Activated T-cell treated with anti-CD3 and anti-CD28 coated beads, Interleukin-2, amount 50 U/mL, for 72 hours (primary cell): ENCODE measurements at regions not wholly inside any gene's neighbourhood (a gene's known extent, or its start where the extent isn't known, plus 50 kb on each side); places are given as distances from the start of the nearest gene placed in this dataset.
"Not testable (repeated sequence)": the region's sequence is repeated elsewhere in the genome, so short reads cannot be mapped to it uniquely, and the experiment has no call there.

Source experiments
- ATAC-seq, 2 donors: fragments of 150-1000 bp; cut with Tn5 transposase; replicated peaks in 1 of 2; 2 replicates each; pipeline ENCODE4 v1.10.0; 2021; ENCODE audit warnings: moderate library complexity in 2 of 2, mild to moderate bottlenecking in 1 of 2
- DNase-seq, 2 donors: peaks; one replicate each; pipeline ENCODE4 v3.0.0; 2021 to 2022; ENCODE audit warnings: mixed read lengths in 1 of 2
- H3K27ac Mint-ChIP-seq: one replicate; pipeline ENCODE4 v1.8.0; 2022; ENCODE audit warnings: mild to moderate bottlenecking, moderate library complexity, mixed read lengths
- H3K27me3 Mint-ChIP-seq: one replicate; pipeline ENCODE4 v1.8.0; 2022; ENCODE audit warnings: low read depth, mixed read lengths
- H3K36me3 Mint-ChIP-seq, 2 donors: one replicate each; pipeline ENCODE4 v1.8.0; 2022; ENCODE audit warnings: mixed read lengths in 2 of 2, mild to moderate bottlenecking in 1 of 2; ENCODE audit not compliant: insufficient read depth in 2 of 2
- H3K4me1 Mint-ChIP-seq: one replicate; pipeline ENCODE4 v1.8.0; 2022; ENCODE audit warnings: low read depth, mixed read lengths
- H3K4me3 Mint-ChIP-seq, 2 donors: one replicate each; pipeline ENCODE4 v1.8.0; 2022; ENCODE audit warnings: mild to moderate bottlenecking in 2 of 2, mixed read lengths in 2 of 2, moderate library complexity in 2 of 2
- H3K9me3 Mint-ChIP-seq, 2 donors: one replicate each; pipeline ENCODE4 v1.8.0; 2022; ENCODE audit warnings: mixed read lengths in 2 of 2

DNA sequence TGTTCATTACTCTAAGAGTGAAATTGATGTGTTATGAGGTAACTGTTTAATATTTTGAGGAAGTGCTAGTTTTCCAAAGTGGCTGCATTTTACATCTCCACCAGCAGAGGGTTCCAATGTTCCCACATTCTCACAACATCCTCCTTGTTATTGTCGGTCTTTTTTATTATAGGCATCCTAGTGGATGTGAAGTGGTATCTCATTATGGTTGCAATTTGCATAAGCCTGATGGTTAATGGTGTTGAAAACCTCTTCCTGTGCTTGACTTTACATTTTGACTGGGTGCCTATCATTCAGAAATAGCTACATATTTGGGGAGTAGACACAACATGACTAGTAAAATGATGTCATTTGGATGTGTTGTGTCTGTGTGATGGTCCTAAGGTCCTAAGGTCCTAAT, 143.6 kb downstream of the MRPS30 start:
- H3K27me3 Mint-ChIP-seq = no peaks in the 10 kb centered on the region
- peaks cover 5% of the 10 kb centered on the region for H3K4me1 Mint-ChIP-seq
- H3K27ac Mint-ChIP-seq = no peak overlapping the region
- no peaks in the 10 kb centered on the region for H3K36me3 Mint-ChIP-seq
- H3K9me3 Mint-ChIP-seq = peaks cover 0 to under 1% of the 10 kb centered on the region in 2 donors
- no peak overlapping the region for H3K4me3 Mint-ChIP-seq
- ATAC-seq (peak in 1 of 2 donors; percentile 32), DNase-seq (no peak)

DNA sequence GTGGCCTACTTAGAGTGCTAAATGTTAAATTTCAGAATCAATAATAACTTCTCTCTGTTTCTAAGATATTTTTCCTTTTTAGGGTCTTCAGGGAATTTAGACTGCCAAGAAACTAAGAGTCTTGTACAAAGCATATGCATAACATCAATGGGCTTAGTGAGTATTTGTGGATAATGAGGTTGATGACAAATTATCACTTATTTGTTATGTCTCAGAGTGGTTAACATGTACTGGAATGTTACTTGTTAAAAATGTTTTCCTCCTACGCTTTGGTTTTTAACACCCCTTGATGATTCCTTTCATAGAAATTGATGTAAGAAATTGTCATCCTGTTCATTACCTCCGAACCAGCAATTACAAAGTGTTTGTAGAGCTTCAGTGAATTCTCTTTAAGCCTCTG, 144.3 kb downstream of the MRPS30 start:
- no peak overlapping the region for H3K27ac Mint-ChIP-seq
- peaks cover 0 to 2% of the 10 kb centered on the region in 2 donors for H3K9me3 Mint-ChIP-seq
- DNase-seq (no peak), ATAC-seq (no peak)
- H3K4me3 Mint-ChIP-seq = no peak overlapping the region
- H3K4me1 Mint-ChIP-seq = peaks cover 5% of the 10 kb centered on the region
- no peaks in the 10 kb centered on the region for H3K36me3 Mint-ChIP-seq
- no peaks in the 10 kb centered on the region for H3K27me3 Mint-ChIP-seq

DNA sequence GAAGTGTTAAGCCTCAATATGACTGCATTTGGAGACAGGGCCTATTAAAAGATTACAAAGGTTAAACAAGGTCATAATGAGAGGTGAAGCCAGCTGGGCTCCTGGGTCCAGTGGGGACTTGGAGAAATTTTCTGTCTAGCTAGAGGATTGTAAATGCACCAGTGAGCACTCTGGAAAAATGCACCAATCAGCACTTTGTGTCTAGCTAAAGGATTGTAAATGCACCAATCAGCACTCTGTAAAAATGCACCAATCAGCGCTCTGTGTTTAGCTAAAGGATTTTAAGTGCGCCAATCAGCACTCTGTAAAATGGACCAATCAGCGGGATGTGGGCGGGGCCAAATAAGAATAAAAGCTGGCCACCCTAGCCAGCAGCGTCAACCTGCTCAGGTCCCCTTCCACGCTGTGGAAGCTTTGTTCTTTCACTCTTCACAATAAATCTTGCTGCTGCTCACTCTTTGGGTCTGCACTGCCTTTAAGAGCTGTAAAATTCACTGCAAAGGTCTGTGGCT, 150.3 kb downstream of the MRPS30 start:
- H3K4me1 Mint-ChIP-seq, ATAC-seq, H3K27ac Mint-ChIP-seq, H3K36me3 Mint-ChIP-seq, H3K9me3 Mint-ChIP-seq, H3K27me3 Mint-ChIP-seq, DNase-seq, H3K4me3 Mint-ChIP-seq: not testable (repeated sequence)

DNA sequence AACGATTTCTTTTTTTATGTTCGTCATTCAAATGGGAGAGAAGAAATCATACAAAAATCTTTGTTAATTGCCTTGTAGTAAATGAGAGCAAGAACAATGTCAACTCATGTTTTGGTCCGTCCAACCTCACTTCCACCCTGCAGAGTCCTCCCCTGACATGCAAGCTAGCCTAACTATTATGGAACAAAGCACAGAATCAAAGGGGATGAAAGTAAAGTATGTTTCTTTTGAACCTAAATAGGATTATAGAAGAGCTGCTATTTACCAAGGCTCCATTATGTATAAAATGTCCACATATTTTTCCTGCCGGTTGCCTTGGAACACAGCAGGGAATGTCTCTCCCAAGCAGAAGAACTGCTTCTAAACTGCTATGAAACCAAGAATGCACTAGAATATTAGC, 161.1 kb downstream of the MRPS30 start:
- DNase-seq = no peak
- Mint-ChIP-seq H3K36me3 (no peaks in the 10 kb centered on the region), H3K4me3 (no peak overlapping the region), H3K27me3 (no peaks in the 10 kb centered on the region), H3K27ac (no peak overlapping the region), H3K4me1 (no peaks in the 10 kb centered on the region), H3K9me3 (peaks cover 0 to 4% of the 10 kb centered on the region in 2 donors)
- no peak for ATAC-seq

DNA sequence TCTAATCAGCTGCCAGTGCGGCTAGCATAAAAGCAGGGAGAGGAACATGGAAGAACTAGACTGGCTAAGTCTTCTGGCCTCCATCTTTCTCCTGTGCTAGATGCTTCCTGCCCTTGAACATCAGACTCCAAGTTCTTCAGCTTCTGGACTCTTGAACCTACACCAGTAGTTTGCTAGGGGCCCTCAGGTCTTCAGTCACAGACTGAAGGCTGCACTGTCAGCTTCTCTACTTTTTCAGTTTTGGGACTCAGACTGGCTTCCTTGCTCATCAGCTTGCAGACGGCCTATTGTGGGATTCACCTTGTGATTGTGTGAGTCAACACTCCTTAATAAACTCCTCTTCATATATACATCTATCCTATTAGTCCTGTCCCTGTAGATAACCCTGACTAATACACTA, 162.2 kb downstream of the MRPS30 start:
- not testable (repeated sequence) for H3K27me3 Mint-ChIP-seq, ATAC-seq, H3K27ac Mint-ChIP-seq, H3K4me3 Mint-ChIP-seq, H3K4me1 Mint-ChIP-seq, DNase-seq, H3K36me3 Mint-ChIP-seq, H3K9me3 Mint-ChIP-seq

DNA sequence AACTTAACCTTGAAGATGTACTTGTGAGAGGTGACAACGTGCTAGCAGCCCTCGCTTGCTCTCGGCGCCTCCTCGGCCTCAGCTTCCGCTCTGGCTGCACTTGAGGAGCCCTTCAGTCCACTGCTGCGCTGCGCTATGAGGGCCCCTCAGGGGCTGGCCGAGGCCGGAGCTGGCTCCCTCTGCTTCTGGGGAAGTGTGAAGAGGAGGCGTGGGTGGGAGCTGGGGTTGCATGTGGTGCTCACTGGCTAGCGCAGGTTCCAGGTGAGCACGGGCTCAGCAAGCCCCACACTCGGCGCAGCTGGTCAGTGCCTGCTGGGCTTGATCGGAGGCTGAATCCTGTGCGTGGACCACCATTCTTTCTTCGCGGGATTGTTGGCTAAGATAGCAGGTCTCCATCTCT, 166.1 kb downstream of the MRPS30 start:
- ATAC-seq = no peak
- H3K4me3 Mint-ChIP-seq = no peak overlapping the region
- no peaks in the 10 kb centered on the region for H3K4me1 Mint-ChIP-seq
- H3K9me3 Mint-ChIP-seq = peaks cover 8 to 12% of the 10 kb centered on the region in 2 donors
- H3K27ac Mint-ChIP-seq = no peak overlapping the region
- no peaks in the 10 kb centered on the region for H3K27me3 Mint-ChIP-seq
- H3K36me3 Mint-ChIP-seq = no peaks in the 10 kb centered on the region
- no peak for DNase-seq

DNA sequence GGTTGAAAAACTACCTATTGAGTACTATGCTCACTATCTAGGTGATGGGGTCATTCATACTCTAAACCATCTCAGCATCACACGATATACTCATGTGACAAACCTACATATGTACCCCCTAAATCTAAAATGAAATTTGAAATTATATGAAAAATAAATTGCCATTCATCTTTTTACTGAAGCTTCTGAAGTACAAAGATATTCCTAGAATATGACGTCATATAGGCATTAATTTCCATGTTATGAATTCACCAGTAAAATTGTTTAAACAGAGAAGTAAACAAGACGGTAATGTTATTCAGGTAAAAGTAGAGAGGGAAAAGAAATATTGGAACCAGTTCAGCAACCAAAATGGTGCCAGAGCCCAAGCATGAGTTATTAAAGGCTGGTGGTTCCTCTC, 173.0 kb downstream of the MRPS30 start:
- H3K27me3 Mint-ChIP-seq = no peaks in the 10 kb centered on the region
- peaks cover 0 to 6% of the 10 kb centered on the region in 2 donors for H3K36me3 Mint-ChIP-seq
- DNase-seq (no peak), ATAC-seq (no peak)
- H3K4me3 Mint-ChIP-seq = no peak overlapping the region
- peaks cover 24 to 25% of the 10 kb centered on the region in 2 donors for H3K9me3 Mint-ChIP-seq
- no peak overlapping the region for H3K27ac Mint-ChIP-seq
- H3K4me1 Mint-ChIP-seq = no peaks in the 10 kb centered on the region

DNA sequence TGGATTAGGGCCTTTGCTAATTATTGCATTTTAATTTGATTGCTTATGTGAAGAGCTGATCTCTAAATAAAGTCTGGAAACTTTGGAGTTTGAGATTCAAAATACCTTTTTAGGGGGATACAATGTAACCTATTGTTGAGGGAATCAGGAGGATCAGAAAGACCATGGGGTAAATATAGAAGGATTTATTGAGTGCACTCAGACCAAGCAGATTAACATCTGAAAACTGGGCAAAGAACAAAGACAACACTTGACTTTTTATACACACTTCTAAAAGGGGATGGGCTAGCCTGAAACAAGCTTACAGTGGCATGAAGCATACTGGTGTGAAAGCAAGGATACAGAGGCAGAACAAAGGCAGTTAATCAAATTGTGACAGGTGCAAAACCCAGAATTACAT, 174.3 kb downstream of the MRPS30 start:
- Mint-ChIP-seq H3K27ac (no peak overlapping the region), H3K36me3 (peaks cover 0 to 6% of the 10 kb centered on the region in 2 donors), H3K4me1 (no peaks in the 10 kb centered on the region), H3K9me3 (peaks cover 21 to 25% of the 10 kb centered on the region in 2 donors), H3K4me3 (no peak overlapping the region), H3K27me3 (no peaks in the 10 kb centered on the region)
- DNase-seq = no peak
- ATAC-seq = no peak

DNA sequence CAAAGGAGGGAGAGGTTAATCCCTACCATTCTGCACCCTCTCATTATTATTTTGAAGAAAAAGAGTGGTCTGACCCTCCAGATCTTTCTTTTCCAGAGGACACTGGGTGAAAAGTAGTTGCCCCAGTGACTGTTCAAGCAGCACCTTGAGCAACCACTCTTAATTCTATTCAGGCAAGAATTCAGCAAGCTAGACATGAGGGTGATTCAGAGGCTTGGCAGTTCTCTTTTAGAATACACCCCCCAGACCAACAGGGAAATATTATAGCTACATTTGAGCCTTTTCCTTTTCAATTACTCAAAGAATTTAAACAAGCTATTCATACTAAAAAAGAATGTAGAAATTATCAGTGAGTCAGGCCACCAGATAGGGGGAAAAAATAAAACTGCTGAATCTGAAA, 178.3 kb downstream of the MRPS30 start:
- H3K27ac Mint-ChIP-seq = no peak overlapping the region
- H3K4me3 Mint-ChIP-seq = no peak overlapping the region
- peaks cover 0 to 3% of the 10 kb centered on the region in 2 donors for H3K36me3 Mint-ChIP-seq
- DNase-seq = no peak
- H3K27me3 Mint-ChIP-seq = no peaks in the 10 kb centered on the region
- no peaks in the 10 kb centered on the region for H3K4me1 Mint-ChIP-seq
- peaks cover 18% of the 10 kb centered on the region in 2 donors for H3K9me3 Mint-ChIP-seq
- no peak for ATAC-seq

DNA sequence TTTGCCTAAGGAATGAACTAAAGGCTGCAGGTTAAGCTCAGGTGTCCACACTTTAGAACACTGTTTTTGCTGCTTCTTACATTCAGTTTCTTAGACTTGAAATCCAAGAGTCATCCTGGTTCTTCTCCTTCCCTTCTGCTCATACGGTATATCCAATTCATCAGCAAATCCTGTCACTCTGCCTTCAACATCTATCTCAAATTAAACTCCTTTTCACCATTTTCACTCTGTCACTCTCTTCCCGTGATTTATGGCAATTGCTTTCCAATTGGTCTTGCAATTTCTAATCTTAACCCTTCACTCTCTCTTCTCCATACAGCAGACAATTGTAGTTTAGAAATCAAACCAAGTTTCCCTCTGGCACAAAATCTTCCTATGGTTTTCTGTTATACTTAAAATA, 182.9 kb downstream of the MRPS30 start:
- no peaks in the 10 kb centered on the region for H3K36me3 Mint-ChIP-seq
- H3K27ac Mint-ChIP-seq = no peak overlapping the region
- no peak for DNase-seq
- no peaks in the 10 kb centered on the region for H3K4me1 Mint-ChIP-seq
- H3K9me3 Mint-ChIP-seq = peaks cover 4 to 9% of the 10 kb centered on the region in 2 donors
- ATAC-seq = no peak
- H3K4me3 Mint-ChIP-seq = no peak overlapping the region
- H3K27me3 Mint-ChIP-seq = no peaks in the 10 kb centered on the region

DNA sequence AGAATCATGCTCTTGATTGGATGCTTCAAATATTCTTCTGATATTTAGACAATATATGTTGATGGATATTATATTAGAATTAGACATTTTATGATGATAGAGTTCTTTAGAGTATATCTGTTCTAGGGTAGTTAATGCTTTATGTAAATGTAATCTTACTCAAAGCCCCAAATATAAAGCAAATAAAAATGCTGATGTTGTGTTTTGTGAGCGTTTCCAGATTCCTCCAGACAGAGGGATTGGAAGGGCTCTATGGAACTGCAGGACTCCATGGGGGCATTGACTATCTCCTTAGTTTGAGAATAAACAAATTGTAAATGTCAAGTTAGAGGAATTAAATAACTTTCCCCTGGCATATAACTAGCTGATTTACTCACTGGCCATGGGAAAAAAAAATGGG, 184.5 kb downstream of the MRPS30 start:
- Mint-ChIP-seq H3K27me3 (no peaks in the 10 kb centered on the region), H3K36me3 (no peaks in the 10 kb centered on the region), H3K4me3 (no peak overlapping the region), H3K4me1 (no peaks in the 10 kb centered on the region), H3K27ac (no peak overlapping the region), H3K9me3 (peaks cover 4 to 9% of the 10 kb centered on the region in 2 donors)
- ATAC-seq (no peak), DNase-seq (no peak)

DNA sequence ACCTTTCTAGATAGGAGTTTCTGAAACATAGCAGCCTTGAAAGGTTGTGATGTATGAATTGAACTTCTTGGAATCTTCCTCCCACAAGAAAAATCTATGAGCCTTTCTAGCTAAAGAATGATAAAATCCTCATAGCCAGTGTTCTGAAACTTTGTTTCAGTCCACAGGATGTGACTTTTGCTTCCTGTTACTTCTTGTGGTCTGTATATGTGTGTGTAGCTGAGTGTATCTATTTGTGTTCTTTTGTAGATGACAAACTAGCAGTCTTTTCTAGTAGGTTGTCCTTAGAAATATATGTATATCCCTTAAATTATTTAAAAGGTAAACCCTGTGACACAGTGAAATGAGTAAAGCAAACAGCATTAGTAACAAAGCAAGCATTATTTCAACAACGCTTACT, 188.8 kb downstream of the MRPS30 start:
- Mint-ChIP-seq H3K9me3 (peaks cover 0 to 2% of the 10 kb centered on the region in 2 donors), H3K27me3 (no peaks in the 10 kb centered on the region), H3K4me3 (no peak overlapping the region), H3K27ac (no peak overlapping the region), H3K4me1 (no peaks in the 10 kb centered on the region), H3K36me3 (no peaks in the 10 kb centered on the region)
- ATAC-seq = no peak
- no peak for DNase-seq

DNA sequence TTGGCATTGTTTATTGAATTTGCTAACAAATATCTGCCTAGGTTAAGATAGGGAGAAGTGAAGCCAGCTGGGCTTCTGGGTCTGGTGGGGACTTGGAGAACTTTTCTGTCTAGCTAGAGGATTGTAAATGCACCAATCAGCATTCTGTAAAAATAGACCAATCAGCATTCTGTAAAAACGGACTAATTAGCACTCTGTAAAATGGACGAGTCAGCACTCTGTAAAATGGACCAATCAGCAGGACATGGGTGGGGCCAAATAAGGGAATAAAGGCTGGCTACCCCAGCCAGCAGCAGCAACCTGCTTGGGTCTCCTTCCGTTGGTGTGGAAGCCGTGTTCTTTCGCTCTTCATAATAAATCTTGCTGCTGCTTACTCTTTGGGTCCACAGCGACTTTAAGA, 198.4 kb downstream of the MRPS30 start:
- not testable (repeated sequence) for H3K9me3 Mint-ChIP-seq, ATAC-seq, H3K27me3 Mint-ChIP-seq, H3K36me3 Mint-ChIP-seq, DNase-seq, H3K4me3 Mint-ChIP-seq, H3K4me1 Mint-ChIP-seq, H3K27ac Mint-ChIP-seq

DNA sequence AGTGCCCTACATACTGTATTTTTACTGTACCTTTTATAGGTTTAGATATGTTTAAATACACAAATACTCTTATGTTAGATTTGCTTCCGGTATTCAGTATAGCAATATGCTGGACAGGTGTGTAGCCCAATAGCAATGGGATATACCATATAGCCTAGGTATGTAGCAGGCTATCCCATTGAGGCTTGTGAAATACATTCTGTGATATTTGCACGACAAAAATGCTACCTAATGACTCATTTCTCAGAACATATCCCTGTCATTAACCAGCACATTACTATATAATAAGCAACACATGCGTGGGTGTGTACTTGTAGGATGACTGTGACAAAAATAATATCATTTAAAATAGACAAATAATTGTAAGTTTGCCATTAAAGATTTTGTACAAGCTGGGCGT, 208.8 kb downstream of the MRPS30 start:
- ATAC-seq (no peak), DNase-seq (no peak)
- no peaks in the 10 kb centered on the region for H3K36me3 Mint-ChIP-seq
- H3K27ac Mint-ChIP-seq = no peak overlapping the region
- no peaks in the 10 kb centered on the region for H3K27me3 Mint-ChIP-seq
- H3K4me1 Mint-ChIP-seq = no peaks in the 10 kb centered on the region
- H3K9me3 Mint-ChIP-seq = peaks cover 1 to 3% of the 10 kb centered on the region in 2 donors
- no peak overlapping the region for H3K4me3 Mint-ChIP-seq
